MCF 10A (cell line): ENCODE measurements at regions not wholly inside any gene's neighbourhood (a gene's known extent, or its start where the extent isn't known, plus 50 kb on each side); places are given as distances from the start of the nearest gene placed in this dataset.

Experiments
- BruUV-seq: library from RNA; stranded (reverse); fragments of 400-500 nt; replicated peaks from 2 replicates; lab custom pipeline; 2021; lab: Mats Ljungman, UMichigan
- CTCF ChIA-PET: fragments of 300-600 bp; sonication (Branson Sonifier 250); formaldehyde crosslinking; extraction: SDS; loops from one replicate; lab custom pipeline; 2021; ENCODE audit warnings: antibody characterized with exemption, inconsistent platforms; lab: Yijun Ruan, JAX
- POLR2A ChIA-PET: fragments of 300-600, 350-650 bp; sonication (Branson Sonifier 250); formaldehyde crosslinking; extraction: SDS; loops from one replicate; lab custom pipeline; 2020; ENCODE audit warnings: antibody characterized with exemption, inconsistent platforms; lab: Yijun Ruan, JAX
- DNase-seq: peaks from one replicate; pipeline ENCODE4 v3.0.0-alpha.2; 2018; ENCODE audit not compliant: unreplicated experiment
- H3K27ac Mint-ChIP-seq: one replicate; pipeline ENCODE4 v1.8.0; 2022; ENCODE audit warnings: mild to moderate bottlenecking, low read depth, mixed read lengths; ENCODE audit not compliant: unreplicated experiment
- H3K27me3 Mint-ChIP-seq: one replicate; pipeline ENCODE4 v1.8.0; 2022; ENCODE audit warnings: mixed read lengths; ENCODE audit not compliant: insufficient read depth, unreplicated experiment
- H3K36me3 Mint-ChIP-seq: one replicate; pipeline ENCODE4 v1.8.0; 2022; ENCODE audit warnings: mild to moderate bottlenecking, moderate library complexity, mixed read lengths; ENCODE audit not compliant: insufficient read depth, unreplicated experiment
- H3K4me1 Mint-ChIP-seq: one replicate; pipeline ENCODE4 v1.8.0; 2022; ENCODE audit warnings: mixed read lengths; ENCODE audit not compliant: insufficient read depth, unreplicated experiment
- H3K4me3 Mint-ChIP-seq: one replicate; pipeline ENCODE4 v1.8.0; 2022; ENCODE audit warnings: mild to moderate bottlenecking, moderate library complexity, mixed read lengths; ENCODE audit not compliant: unreplicated experiment
- H3K9me3 Mint-ChIP-seq: one replicate; pipeline ENCODE4 v1.8.0; 2022; ENCODE audit warnings: mixed read lengths; ENCODE audit not compliant: unreplicated experiment
- CTCF ChIP-seq: fragments of 200-600 bp; IDR thresholded peaks from one replicate; pipeline ENCODE4 v1.8.0; 2022; ENCODE audit warnings: antibody characterized with exemption, mild to moderate bottlenecking; ENCODE audit not compliant: unreplicated experiment
- intact Hi-C: fragments of 100-400 bp; cut with micrococcal nuclease; formaldehyde crosslinking; loops from 2 replicates; pipeline ENCODE4 v1.14.1; 2022

- POLR2A ChIA-PET: interaction anchor here (1.8 kb wide), 1 partner anchor 11 kb away, joined by 3 read pairs; no protein-coding TSS in a partner anchor
- Mint-ChIP-seq H3K4me3 (no peak overlapping the region), H3K27me3 (no peaks in the 10 kb centered on the region), H3K9me3 (no peaks in the 10 kb centered on the region), H3K27ac (no peak overlapping the region), H3K4me1 (no peaks in the 10 kb centered on the region), H3K36me3 (no peaks in the 10 kb centered on the region)
- TF ChIP-seq CTCF: no peak
- CTCF ChIA-PET: interaction anchor here (0.6 kb wide), 1 partner anchor 138 kb away, joined by 3 read pairs; no protein-coding TSS in a partner anchor
- DNase-seq: no peak
- intact Hi-C loops: no loop called here
- BruUV-seq: no TSS peak
Measured at GRCh38 chr5:58121391-58121790, 338.5 kb downstream of the PLK2 start.

- Mint-ChIP-seq H3K4me1 (peaks cover 6% of the 10 kb centered on the region), H3K27me3 (no peaks in the 10 kb centered on the region), H3K27ac (no peak overlapping the region), H3K4me3 (no peak overlapping the region), H3K36me3 (no peaks in the 10 kb centered on the region), H3K9me3 (no peaks in the 10 kb centered on the region)
- no peak for DNase-seq
- ChIA-PET POLR2A (interaction anchor here (0.5 kb wide), 1 partner anchor 266 kb away, joined by 3 read pairs; no protein-coding TSS in a partner anchor), CTCF (no interaction called here)
- BruUV-seq: no TSS peak
- no peak for TF ChIP-seq CTCF
- intact Hi-C loops: no loop called here
Measured at GRCh38 chr5:58117542-58117941, 342.3 kb downstream of the PLK2 start.

- POLR2A ChIA-PET: no interaction called here
- Mint-ChIP-seq H3K27ac (no peak overlapping the region), H3K4me1 (peaks cover 6% of the 10 kb centered on the region), H3K4me3 (no peak overlapping the region), H3K9me3 (no peaks in the 10 kb centered on the region), H3K36me3 (no peaks in the 10 kb centered on the region), H3K27me3 (no peaks in the 10 kb centered on the region)
- no peak for TF ChIP-seq CTCF
- intact Hi-C loops: no loop called here
- CTCF ChIA-PET: interaction anchor here (1.0 to 1.4 kb wide), 2 partner anchors 345 kb away, joined by 4 read pairs; no protein-coding TSS in a partner anchor
- no TSS peak for BruUV-seq
- DNase-seq: no peak
Measured at GRCh38 chr5:58116346-58116745, 343.5 kb downstream of the PLK2 start.

GRCh38 chr5:58115811-58116210 is 344.1 kb downstream of the PLK2 start:
- no peak overlapping the region for H3K27ac Mint-ChIP-seq
- no TSS peak for BruUV-seq

More at GRCh38 chr5:58115811-58116210, 344.1 kb downstream of the PLK2 start:
- POLR2A ChIA-PET: no interaction called here
- no peak for TF ChIP-seq CTCF
- intact Hi-C loops: no loop called here
- H3K27me3 Mint-ChIP-seq: no peaks in the 10 kb centered on the region
- no peak overlapping the region for H3K4me3 Mint-ChIP-seq
- no peaks in the 10 kb centered on the region for H3K36me3 Mint-ChIP-seq
- H3K4me1 Mint-ChIP-seq: peaks cover 6% of the 10 kb centered on the region
- CTCF ChIA-PET: interaction anchor here (1.4 kb wide), 1 partner anchor 345 kb away, joined by 4 read pairs; no protein-coding TSS in a partner anchor
- DNase-seq: no peak
- H3K9me3 Mint-ChIP-seq: no peaks in the 10 kb centered on the region
